ENCODE measurements at regions not wholly inside any gene's neighbourhood (a gene's known extent, or its start where the extent isn't known, plus 50 kb on each side); places are given as distances from the start of the nearest gene placed in this dataset.

- TF ChIP-seq GATA3 (IDR thresholded peaks at IDR 0.05; ENCODE audit: low read depth, low read length) (no peak), GATA2 (IDR thresholded peaks at IDR 0.05; ENCODE audit: low read depth, low read length) (no peak)
Observed at GRCh38 chr5:61728287-61728686, 396.2 kb downstream of the ZSWIM6 start.
